ENCODE measurements at regions not wholly inside any gene's neighbourhood (a gene's known extent, or its start where the extent isn't known, plus 50 kb on each side); places are given as distances from the start of the nearest gene placed in this dataset.

GRCh38 chr11:19359221-19360000, 118.7 kb upstream of the E2F8 start:
- H3K4me1 ChIP-seq (ENCODE audit: control insufficient read depth, insufficient read depth, low read length, poor library complexity, severe bottlenecking): no peaks in the 10 kb centered on the region
- H3K4me3 Mint-ChIP-seq: no peak overlapping the region
- ATAC-seq (ENCODE audit: low read depth in 2 of 2) (no peak), DNase-seq (no peak)
- H3K9me3 ChIP-seq (ENCODE audit: control insufficient read depth in 2 of 2, low read length in 2 of 2): no peaks in the 10 kb centered on the region
- no peaks in the 10 kb centered on the region for H3K4me1 Mint-ChIP-seq
- H3K4me3 ChIP-seq (ENCODE audit: low read depth, low read length): no peak overlapping the region
- H3K27me3 ChIP-seq (ENCODE audit: control insufficient read depth, insufficient read depth, low read length): peaks cover 5% of the 10 kb centered on the region
- H3K27ac ChIP-seq (ENCODE audit: insufficient read depth, low read length, poor library complexity, severe bottlenecking): no peak overlapping the region
- peaks cover 0 to 3% (median 0%) of the 10 kb centered on the region in 7 donors for H3K9me3 Mint-ChIP-seq
- H3K36me3 Mint-ChIP-seq: no peaks in the 10 kb centered on the region
- H3K36me3 ChIP-seq (ENCODE audit: control insufficient read depth, insufficient read depth, low read length): no peaks in the 10 kb centered on the region
- H3K27me3 Mint-ChIP-seq: peaks cover 18% of the 10 kb centered on the region
- no peak overlapping the region for H3K27ac Mint-ChIP-seq

GRCh38 chr11:19357943-19358342, 117.2 kb upstream of the E2F8 start:
- no peaks in the 10 kb centered on the region for H3K9me3 ChIP-seq (ENCODE audit: control insufficient read depth in 2 of 2, low read length in 2 of 2)
- Mint-ChIP-seq H3K9me3 (peaks cover 0 to 2% (median 0%) of the 10 kb centered on the region in 7 donors), H3K27me3 (peaks cover 18% of the 10 kb centered on the region), H3K36me3 (no peaks in the 10 kb centered on the region), H3K4me3 (no peak overlapping the region), H3K27ac (no peak overlapping the region), H3K4me1 (no peaks in the 10 kb centered on the region)
- no peak overlapping the region for H3K4me3 ChIP-seq (ENCODE audit: low read depth, low read length)
- ATAC-seq (ENCODE audit: low read depth in 2 of 2) (no peak), DNase-seq (no peak)
- peaks cover 5% of the 10 kb centered on the region for H3K27me3 ChIP-seq (ENCODE audit: control insufficient read depth, insufficient read depth, low read length)
- no peak overlapping the region for H3K27ac ChIP-seq (ENCODE audit: insufficient read depth, low read length, poor library complexity, severe bottlenecking)
- no peaks in the 10 kb centered on the region for H3K4me1 ChIP-seq (ENCODE audit: control insufficient read depth, insufficient read depth, low read length, poor library complexity, severe bottlenecking)
- no peaks in the 10 kb centered on the region for H3K36me3 ChIP-seq (ENCODE audit: control insufficient read depth, insufficient read depth, low read length)

- DNase-seq: no peak
- Mint-ChIP-seq H3K27me3 (peaks cover 18% of the 10 kb centered on the region), H3K4me3 (no peak overlapping the region), H3K9me3 (peaks cover 0 to 1% (median 0%) of the 10 kb centered on the region in 7 donors), H3K4me1 (no peaks in the 10 kb centered on the region), H3K36me3 (no peaks in the 10 kb centered on the region), H3K27ac (no peak overlapping the region)
- no peak overlapping the region for H3K27ac ChIP-seq (ENCODE audit: insufficient read depth, low read length, poor library complexity, severe bottlenecking)
- no peak overlapping the region for H3K4me3 ChIP-seq (ENCODE audit: low read depth, low read length)
- no peaks in the 10 kb centered on the region for H3K9me3 ChIP-seq (ENCODE audit: control insufficient read depth in 2 of 2, low read length in 2 of 2)
- no peaks in the 10 kb centered on the region for H3K36me3 ChIP-seq (ENCODE audit: control insufficient read depth, insufficient read depth, low read length)
- H3K4me1 ChIP-seq (ENCODE audit: control insufficient read depth, insufficient read depth, low read length, poor library complexity, severe bottlenecking): no peaks in the 10 kb centered on the region
- no peak for ATAC-seq (ENCODE audit: low read depth in 2 of 2)
- peaks cover 5% of the 10 kb centered on the region for H3K27me3 ChIP-seq (ENCODE audit: control insufficient read depth, insufficient read depth, low read length)
Observed at GRCh38 chr11:19355601-19356000, 114.9 kb upstream of the E2F8 start.

DNA sequence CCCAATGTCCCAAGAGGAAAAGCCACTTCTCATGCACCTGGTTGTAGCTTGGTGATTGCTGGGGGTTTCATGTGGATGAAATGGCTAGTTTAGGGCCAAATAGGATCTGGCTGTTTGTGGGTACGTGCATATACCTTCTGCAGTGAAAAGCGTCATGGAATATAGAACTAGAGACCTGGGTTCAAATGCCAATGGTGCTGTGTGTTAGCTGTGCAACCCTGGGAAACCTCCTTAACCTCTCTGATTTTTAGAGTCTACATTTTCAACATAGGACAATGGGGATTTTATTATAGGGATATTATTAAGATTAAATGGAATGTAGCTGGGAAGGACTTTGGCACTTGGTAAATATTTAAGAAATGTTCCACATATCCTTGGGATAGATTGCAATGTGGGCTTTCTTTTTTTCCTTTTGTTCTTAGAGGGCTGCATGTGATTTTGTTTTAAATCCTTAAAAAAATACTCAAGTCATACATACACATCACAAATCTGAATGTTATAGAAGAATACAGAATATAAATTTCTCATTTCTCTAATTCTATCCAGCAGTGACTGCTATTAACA, 112.6 kb upstream of the E2F8 start:
- Histone ChIP-seq H3K4me1 (ENCODE audit: control insufficient read depth, insufficient read depth, low read length, poor library complexity, severe bottlenecking) (no peaks in the 10 kb centered on the region), H3K36me3 (ENCODE audit: control insufficient read depth, insufficient read depth, low read length) (no peaks in the 10 kb centered on the region), H3K27me3 (ENCODE audit: control insufficient read depth, insufficient read depth, low read length) (peaks cover 7% of the 10 kb centered on the region), H3K4me3 (ENCODE audit: low read depth, low read length) (no peak overlapping the region), H3K27ac (ENCODE audit: insufficient read depth, low read length, poor library complexity, severe bottlenecking) (no peak overlapping the region), H3K9me3 (ENCODE audit: control insufficient read depth in 2 of 2, low read length in 2 of 2) (no peaks in the 10 kb centered on the region)
- ATAC-seq (ENCODE audit: low read depth in 2 of 2) (no peak), DNase-seq (no peak)
- H3K27ac Mint-ChIP-seq: no peak overlapping the region
- H3K4me3 Mint-ChIP-seq: no peak overlapping the region
- no peaks in the 10 kb centered on the region for H3K36me3 Mint-ChIP-seq
- H3K9me3 Mint-ChIP-seq: peaks cover 0 to 1% (median 0%) of the 10 kb centered on the region in 7 donors
- H3K27me3 Mint-ChIP-seq: peaks cover 23% of the 10 kb centered on the region
- no peaks in the 10 kb centered on the region for H3K4me1 Mint-ChIP-seq

DNA sequence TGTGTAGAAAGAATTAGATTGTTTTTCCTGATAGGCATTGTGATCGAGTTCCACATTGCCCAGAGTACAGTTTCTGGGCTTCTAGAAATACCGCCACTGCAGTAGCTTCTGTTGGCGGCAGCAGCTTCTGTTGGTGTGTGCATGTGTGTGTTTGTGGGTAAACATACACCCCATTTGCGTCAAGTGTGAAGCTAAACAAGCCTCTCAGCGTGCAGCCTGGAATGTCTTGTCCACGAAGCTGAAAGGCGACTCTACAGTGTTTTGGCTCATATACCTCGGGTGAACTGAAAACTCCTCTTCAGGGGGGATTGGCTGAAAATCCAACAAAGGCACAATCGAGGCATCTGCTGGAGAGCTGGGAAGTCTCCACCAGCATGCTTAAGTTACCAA, 112.0 kb upstream of the E2F8 start:
- H3K4me3 Mint-ChIP-seq: no peak overlapping the region
- no peak overlapping the region for H3K4me3 ChIP-seq (ENCODE audit: low read depth, low read length)
- H3K27me3 Mint-ChIP-seq: peaks cover 29% of the 10 kb centered on the region
- DNase-seq: no peak
- no peaks in the 10 kb centered on the region for H3K9me3 ChIP-seq (ENCODE audit: control insufficient read depth in 2 of 2, low read length in 2 of 2)
- no peak overlapping the region for H3K27ac Mint-ChIP-seq
- H3K36me3 Mint-ChIP-seq: no peaks in the 10 kb centered on the region
- no peak overlapping the region for H3K27ac ChIP-seq (ENCODE audit: insufficient read depth, low read length, poor library complexity, severe bottlenecking)
- H3K4me1 Mint-ChIP-seq: no peaks in the 10 kb centered on the region
- H3K4me1 ChIP-seq (ENCODE audit: control insufficient read depth, insufficient read depth, low read length, poor library complexity, severe bottlenecking): no peaks in the 10 kb centered on the region
- H3K9me3 Mint-ChIP-seq: peaks cover 0 to 1% (median 0%) of the 10 kb centered on the region in 7 donors
- no peak for ATAC-seq (ENCODE audit: low read depth in 2 of 2)
- no peaks in the 10 kb centered on the region for H3K36me3 ChIP-seq (ENCODE audit: control insufficient read depth, insufficient read depth, low read length)
- H3K27me3 ChIP-seq (ENCODE audit: control insufficient read depth, insufficient read depth, low read length): peaks cover 5% of the 10 kb centered on the region

DNA sequence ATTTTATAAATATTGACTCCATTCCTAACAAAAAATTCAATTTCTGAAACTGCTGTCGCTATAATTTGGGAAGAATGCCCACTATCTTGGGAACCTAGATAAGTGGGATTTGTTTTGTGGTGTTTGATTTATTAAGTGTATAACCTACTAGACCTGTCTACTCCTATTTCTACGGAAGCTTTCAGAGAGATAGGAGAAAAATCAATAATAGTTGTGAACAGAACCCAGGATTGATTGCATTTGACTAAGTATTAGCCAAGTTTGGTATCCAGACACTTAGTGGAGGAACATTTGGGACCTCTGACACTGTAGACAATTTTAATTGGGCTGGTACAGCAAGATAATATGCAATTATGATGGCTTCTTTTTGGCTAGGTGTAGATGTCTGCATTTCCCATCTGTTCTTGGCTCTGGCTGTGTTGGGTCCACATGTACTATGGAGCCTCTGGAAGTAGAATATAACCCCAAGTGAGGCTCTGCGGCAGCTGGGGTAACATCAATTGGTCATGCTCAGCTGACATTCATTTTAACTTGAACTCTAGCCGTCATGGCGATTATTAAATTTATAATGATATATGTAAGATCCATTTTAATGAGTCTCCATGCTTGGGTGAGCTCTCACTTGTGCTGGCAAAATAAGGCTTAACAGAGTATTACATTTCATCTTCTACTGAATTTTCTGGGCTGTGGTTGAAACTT, 111.5 kb upstream of the E2F8 start:
- no peaks in the 10 kb centered on the region for H3K36me3 Mint-ChIP-seq

GRCh38 chr11:19351426-19351825, 110.7 kb upstream of the E2F8 start:
- peaks cover 0 to 1% (median 0%) of the 10 kb centered on the region in 7 donors for H3K9me3 Mint-ChIP-seq
- Histone ChIP-seq H3K4me1 (ENCODE audit: control insufficient read depth, insufficient read depth, low read length, poor library complexity, severe bottlenecking) (no peaks in the 10 kb centered on the region), H3K27ac (ENCODE audit: insufficient read depth, low read length, poor library complexity, severe bottlenecking) (no peak overlapping the region), H3K4me3 (ENCODE audit: low read depth, low read length) (no peak overlapping the region), H3K27me3 (ENCODE audit: control insufficient read depth, insufficient read depth, low read length) (peaks cover 9% of the 10 kb centered on the region), H3K36me3 (ENCODE audit: control insufficient read depth, insufficient read depth, low read length) (no peaks in the 10 kb centered on the region), H3K9me3 (ENCODE audit: control insufficient read depth in 2 of 2, low read length in 2 of 2) (no peaks in the 10 kb centered on the region)
- H3K27ac Mint-ChIP-seq: no peak overlapping the region
- H3K4me3 Mint-ChIP-seq: no peak overlapping the region
- peaks cover 38% of the 10 kb centered on the region for H3K27me3 Mint-ChIP-seq
- ATAC-seq (ENCODE audit: low read depth in 2 of 2) (no peak), DNase-seq (no peak)
- no peaks in the 10 kb centered on the region for H3K4me1 Mint-ChIP-seq
- no peaks in the 10 kb centered on the region for H3K36me3 Mint-ChIP-seq

More for the DNA sequence above, 111.5 kb upstream of the E2F8 start:
- H3K4me3 ChIP-seq (ENCODE audit: low read depth, low read length): no peak overlapping the region
- no peaks in the 10 kb centered on the region for H3K36me3 ChIP-seq (ENCODE audit: control insufficient read depth, insufficient read depth, low read length)
- H3K27me3 Mint-ChIP-seq: peaks cover 30% of the 10 kb centered on the region
- H3K9me3 ChIP-seq (ENCODE audit: control insufficient read depth in 2 of 2, low read length in 2 of 2): no peaks in the 10 kb centered on the region
- no peak overlapping the region for H3K4me3 Mint-ChIP-seq
- H3K4me1 ChIP-seq (ENCODE audit: control insufficient read depth, insufficient read depth, low read length, poor library complexity, severe bottlenecking): no peaks in the 10 kb centered on the region
- DNase-seq (no peak), ATAC-seq (ENCODE audit: low read depth in 2 of 2) (no peak)
- peaks cover 4% of the 10 kb centered on the region for H3K27me3 ChIP-seq (ENCODE audit: control insufficient read depth, insufficient read depth, low read length)
- peaks cover 0 to 1% (median 0%) of the 10 kb centered on the region in 7 donors for H3K9me3 Mint-ChIP-seq
- H3K4me1 Mint-ChIP-seq: no peaks in the 10 kb centered on the region
- H3K27ac ChIP-seq (ENCODE audit: insufficient read depth, low read length, poor library complexity, severe bottlenecking): no peak overlapping the region
- no peak overlapping the region for H3K27ac Mint-ChIP-seq
